ENCODE measurements at regions not wholly inside any gene's neighbourhood (a gene's known extent, or its start where the extent isn't known, plus 50 kb on each side); places are given as distances from the start of the nearest gene placed in this dataset.

GRCh38 chr4:177100307-177100706, 209.4 kb upstream of the NEIL3 start:
- intact Hi-C loops (cut with DNase I; ENCODE audit: low total_unique reads): no loop called here
- TF ChIP-seq, protein P1, sequence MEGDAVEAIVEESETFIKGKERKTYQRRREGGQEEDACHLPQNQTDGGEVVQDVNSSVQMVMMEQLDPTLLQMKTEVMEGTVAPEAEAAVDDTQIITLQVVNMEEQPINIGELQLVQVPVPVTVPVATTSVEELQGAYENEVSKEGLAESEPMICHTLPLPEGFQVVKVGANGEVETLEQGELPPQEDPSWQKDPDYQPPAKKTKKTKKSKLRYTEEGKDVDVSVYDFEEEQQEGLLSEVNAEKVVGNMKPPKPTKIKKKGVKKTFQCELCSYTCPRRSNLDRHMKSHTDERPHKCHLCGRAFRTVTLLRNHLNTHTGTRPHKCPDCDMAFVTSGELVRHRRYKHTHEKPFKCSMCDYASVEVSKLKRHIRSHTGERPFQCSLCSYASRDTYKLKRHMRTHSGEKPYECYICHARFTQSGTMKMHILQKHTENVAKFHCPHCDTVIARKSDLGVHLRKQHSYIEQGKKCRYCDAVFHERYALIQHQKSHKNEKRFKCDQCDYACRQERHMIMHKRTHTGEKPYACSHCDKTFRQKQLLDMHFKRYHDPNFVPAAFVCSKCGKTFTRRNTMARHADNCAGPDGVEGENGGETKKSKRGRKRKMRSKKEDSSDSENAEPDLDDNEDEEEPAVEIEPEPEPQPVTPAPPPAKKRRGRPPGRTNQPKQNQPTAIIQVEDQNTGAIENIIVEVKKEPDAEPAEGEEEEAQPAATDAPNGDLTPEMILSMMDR (IDR thresholded peaks at IDR 0.05): no peak
- TF ChIP-seq POLR2A (IDR thresholded peaks at IDR 0.05): no peak
- no peaks in the 10 kb centered on the region for H3K4me1 ChIP-seq
- no peak overlapping the region for H3K27ac ChIP-seq
- no peak for DNase-seq
- H3K27me3 ChIP-seq: no peaks in the 10 kb centered on the region
- H3K4me3 ChIP-seq: no peak overlapping the region
- no peaks in the 10 kb centered on the region for H3K9me3 ChIP-seq
- H3K36me3 ChIP-seq: no peaks in the 10 kb centered on the region

DNA sequence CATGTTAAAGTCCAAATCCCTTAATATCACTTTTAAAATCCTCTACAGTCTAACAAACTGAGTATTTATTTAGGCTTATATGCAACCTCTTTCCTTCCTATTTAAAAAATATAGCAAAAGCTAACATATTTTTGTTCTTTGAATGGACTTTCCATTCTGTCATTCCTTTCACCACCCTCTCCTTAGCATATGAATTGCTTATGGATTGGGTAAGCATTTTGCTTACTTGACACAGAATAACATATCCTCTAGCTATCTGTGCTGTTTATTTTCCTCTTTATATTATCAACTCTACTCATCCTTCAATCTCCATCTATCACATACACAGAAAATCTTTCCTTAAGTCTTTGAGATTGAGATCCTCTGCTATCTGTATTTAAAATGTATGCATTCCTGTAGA, 206.1 kb upstream of the NEIL3 start:
- Histone ChIP-seq H3K27ac (no peak overlapping the region), H3K27me3 (no peaks in the 10 kb centered on the region), H3K4me3 (no peak overlapping the region), H3K36me3 (no peaks in the 10 kb centered on the region), H3K9me3 (no peaks in the 10 kb centered on the region), H3K4me1 (no peaks in the 10 kb centered on the region)
- TF ChIP-seq POLR2A (IDR thresholded peaks at IDR 0.05): no peak
- TF ChIP-seq, protein P1 (IDR thresholded peaks at IDR 0.05): no peak
- intact Hi-C loops (cut with DNase I; ENCODE audit: low total_unique reads): no loop called here
- DNase-seq: no peak

DNA sequence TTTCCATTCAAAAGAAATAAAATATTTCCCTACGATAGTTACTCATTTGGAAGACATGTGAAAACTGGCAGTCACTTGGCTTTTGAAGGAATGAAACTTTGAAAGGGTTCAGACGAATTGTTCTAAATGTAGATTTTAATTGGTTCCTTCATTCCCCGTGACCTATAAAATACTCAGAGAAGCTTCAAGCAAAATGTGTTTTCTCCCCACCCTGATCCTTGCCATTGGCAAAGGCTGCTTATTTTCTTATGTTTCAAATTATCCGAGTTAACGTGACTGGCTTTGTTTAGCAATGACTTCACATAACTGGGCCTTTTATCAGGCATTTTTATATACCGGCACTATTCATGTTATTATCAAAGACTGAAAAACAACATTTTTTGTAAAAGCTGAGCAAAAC, 204.1 kb upstream of the NEIL3 start:
- H3K4me3 ChIP-seq: no peak overlapping the region
- H3K27ac ChIP-seq: peak overlapping the region; percentile 21 to 45
- DNase-seq: no peak
- intact Hi-C loops (cut with DNase I; ENCODE audit: low total_unique reads): no loop called here
- H3K9me3 ChIP-seq: no peaks in the 10 kb centered on the region
- no peaks in the 10 kb centered on the region for H3K27me3 ChIP-seq
- H3K4me1 ChIP-seq: no peaks in the 10 kb centered on the region
- no peaks in the 10 kb centered on the region for H3K36me3 ChIP-seq
- no peak for TF ChIP-seq POLR2A (IDR thresholded peaks at IDR 0.05)
- TF ChIP-seq, protein P1 (IDR thresholded peaks at IDR 0.05): no peak

DNA sequence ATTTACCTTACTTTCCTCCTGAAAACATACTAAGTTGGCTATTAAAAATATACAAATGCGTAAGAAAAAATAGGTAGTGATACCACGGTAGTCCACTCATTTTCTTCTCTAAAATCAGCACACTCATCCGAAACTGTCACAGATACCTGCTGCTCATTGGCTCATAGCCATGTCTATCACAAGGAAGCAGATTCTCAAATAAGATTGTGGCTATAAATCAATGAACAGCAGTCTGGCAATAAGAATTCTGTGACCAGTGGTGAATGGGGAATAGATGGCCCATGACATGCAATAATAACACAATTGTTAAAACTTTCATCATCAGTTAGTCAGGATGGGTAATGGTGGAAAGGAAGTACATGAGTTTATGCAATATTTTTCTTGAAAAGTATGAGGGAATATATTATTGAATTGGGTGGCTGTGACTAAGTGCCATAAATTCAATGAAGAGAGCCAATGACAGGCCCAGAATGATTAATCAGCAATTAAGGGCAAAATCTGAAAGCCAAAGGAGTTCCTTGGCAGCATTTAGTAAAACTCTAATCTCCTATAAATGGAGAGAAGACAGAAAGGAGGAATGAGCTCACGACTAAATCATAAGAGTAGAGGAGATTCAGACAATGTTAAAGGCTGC, 202.3 kb upstream of the NEIL3 start:
- no peaks in the 10 kb centered on the region for H3K27me3 ChIP-seq
- no peaks in the 10 kb centered on the region for H3K36me3 ChIP-seq
- no peaks in the 10 kb centered on the region for H3K9me3 ChIP-seq
- H3K4me3 ChIP-seq: no peak overlapping the region
- no peaks in the 10 kb centered on the region for H3K4me1 ChIP-seq
- TF ChIP-seq, protein P1 (IDR thresholded peaks at IDR 0.05): no peak
- no peak for TF ChIP-seq POLR2A (IDR thresholded peaks at IDR 0.05)
- DNase-seq: no peak
- H3K27ac ChIP-seq: no peak overlapping the region
- intact Hi-C loops (cut with DNase I; ENCODE audit: low total_unique reads): no loop called here

GRCh38 chr4:177108708-177109107, 201.0 kb upstream of the NEIL3 start:
- no peaks in the 10 kb centered on the region for H3K4me1 ChIP-seq
- no peaks in the 10 kb centered on the region for H3K27me3 ChIP-seq
- intact Hi-C loops (cut with DNase I; ENCODE audit: low total_unique reads): no loop called here
- no peak overlapping the region for H3K4me3 ChIP-seq
- DNase-seq: no peak
- H3K36me3 ChIP-seq: no peaks in the 10 kb centered on the region
- no peak for TF ChIP-seq POLR2A (IDR thresholded peaks at IDR 0.05)
- TF ChIP-seq, protein P1 (IDR thresholded peaks at IDR 0.05): no peak
- H3K9me3 ChIP-seq: no peaks in the 10 kb centered on the region
- H3K27ac ChIP-seq: no peak overlapping the region

All from uterus (tissue), 3 donors.